ENCODE measurements at regions not wholly inside any gene's neighbourhood (a gene's known extent, or its start where the extent isn't known, plus 50 kb on each side); places are given as distances from the start of the nearest gene placed in this dataset.

DNA sequence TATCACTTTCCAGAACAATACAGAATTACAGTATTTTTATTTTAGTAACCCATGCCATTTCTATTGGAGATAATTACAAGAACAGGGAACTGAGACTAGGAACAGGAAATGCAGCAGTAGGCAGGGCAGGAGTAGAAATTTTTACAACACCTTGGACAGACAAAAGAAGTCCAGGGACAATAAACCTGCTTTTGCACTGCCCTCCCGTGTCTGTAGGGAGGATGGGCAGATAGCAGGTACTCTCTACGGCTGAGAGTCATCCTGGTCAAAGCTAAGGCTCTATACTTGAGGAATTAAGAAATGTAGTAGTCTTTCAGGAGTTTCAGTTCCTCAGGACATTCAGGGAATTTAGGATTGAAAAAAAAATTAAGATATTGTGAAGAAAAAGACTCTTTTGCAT, 63.4 kb downstream of the VAX1 start:
- TF ChIP-seq POLR2AphosphoS5 (IDR thresholded peaks at IDR 0.05; ENCODE audit: low read depth, low read length) (no peak), NRF1 (IDR thresholded peaks at IDR 0.05; ENCODE audit: low read depth, low read length) (no peak), CHD2 (IDR thresholded peaks at IDR 0.05; ENCODE audit: low read length) (no peak), EZH2 (IDR thresholded peaks at IDR 0.05; ENCODE audit: low read depth, low read length, severe bottlenecking) (no peak), POLR2A (IDR thresholded peaks at IDR 0.05; ENCODE audit: control extremely low read depth in 1 of 2, low read depth in 2 of 2, low read length in 2 of 2) (no peak), BRCA1 (IDR thresholded peaks at IDR 0.05; ENCODE audit: low read depth, low read length) (no peak), NANOG (IDR thresholded peaks at IDR 0.05; ENCODE audit: insufficient read depth, low read depth, low read length, poor library complexity, severe bottlenecking) (no peak)
- TF ChIP-seq, protein P1, sequence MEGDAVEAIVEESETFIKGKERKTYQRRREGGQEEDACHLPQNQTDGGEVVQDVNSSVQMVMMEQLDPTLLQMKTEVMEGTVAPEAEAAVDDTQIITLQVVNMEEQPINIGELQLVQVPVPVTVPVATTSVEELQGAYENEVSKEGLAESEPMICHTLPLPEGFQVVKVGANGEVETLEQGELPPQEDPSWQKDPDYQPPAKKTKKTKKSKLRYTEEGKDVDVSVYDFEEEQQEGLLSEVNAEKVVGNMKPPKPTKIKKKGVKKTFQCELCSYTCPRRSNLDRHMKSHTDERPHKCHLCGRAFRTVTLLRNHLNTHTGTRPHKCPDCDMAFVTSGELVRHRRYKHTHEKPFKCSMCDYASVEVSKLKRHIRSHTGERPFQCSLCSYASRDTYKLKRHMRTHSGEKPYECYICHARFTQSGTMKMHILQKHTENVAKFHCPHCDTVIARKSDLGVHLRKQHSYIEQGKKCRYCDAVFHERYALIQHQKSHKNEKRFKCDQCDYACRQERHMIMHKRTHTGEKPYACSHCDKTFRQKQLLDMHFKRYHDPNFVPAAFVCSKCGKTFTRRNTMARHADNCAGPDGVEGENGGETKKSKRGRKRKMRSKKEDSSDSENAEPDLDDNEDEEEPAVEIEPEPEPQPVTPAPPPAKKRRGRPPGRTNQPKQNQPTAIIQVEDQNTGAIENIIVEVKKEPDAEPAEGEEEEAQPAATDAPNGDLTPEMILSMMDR (IDR thresholded peaks at IDR 0.05; ENCODE audit: control extremely low read depth in 1 of 3, insufficient read depth in 1 of 3, low read depth in 1 of 3, low read length in 3 of 3), result peak; percentile 40 to 62 (median 51)
- TF ChIP-seq, protein P2, sequence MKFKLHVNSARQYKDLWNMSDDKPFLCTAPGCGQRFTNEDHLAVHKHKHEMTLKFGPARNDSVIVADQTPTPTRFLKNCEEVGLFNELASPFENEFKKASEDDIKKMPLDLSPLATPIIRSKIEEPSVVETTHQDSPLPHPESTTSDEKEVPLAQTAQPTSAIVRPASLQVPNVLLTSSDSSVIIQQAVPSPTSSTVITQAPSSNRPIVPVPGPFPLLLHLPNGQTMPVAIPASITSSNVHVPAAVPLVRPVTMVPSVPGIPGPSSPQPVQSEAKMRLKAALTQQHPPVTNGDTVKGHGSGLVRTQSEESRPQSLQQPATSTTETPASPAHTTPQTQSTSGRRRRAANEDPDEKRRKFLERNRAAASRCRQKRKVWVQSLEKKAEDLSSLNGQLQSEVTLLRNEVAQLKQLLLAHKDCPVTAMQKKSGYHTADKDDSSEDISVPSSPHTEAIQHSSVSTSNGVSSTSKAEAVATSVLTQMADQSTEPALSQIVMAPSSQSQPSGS (IDR thresholded peaks at IDR 0.05; ENCODE audit: low read length), result no peak
